ENCODE measurements at regions not wholly inside any gene's neighbourhood (a gene's known extent, or its start where the extent isn't known, plus 50 kb on each side); places are given as distances from the start of the nearest gene placed in this dataset.

DNA sequence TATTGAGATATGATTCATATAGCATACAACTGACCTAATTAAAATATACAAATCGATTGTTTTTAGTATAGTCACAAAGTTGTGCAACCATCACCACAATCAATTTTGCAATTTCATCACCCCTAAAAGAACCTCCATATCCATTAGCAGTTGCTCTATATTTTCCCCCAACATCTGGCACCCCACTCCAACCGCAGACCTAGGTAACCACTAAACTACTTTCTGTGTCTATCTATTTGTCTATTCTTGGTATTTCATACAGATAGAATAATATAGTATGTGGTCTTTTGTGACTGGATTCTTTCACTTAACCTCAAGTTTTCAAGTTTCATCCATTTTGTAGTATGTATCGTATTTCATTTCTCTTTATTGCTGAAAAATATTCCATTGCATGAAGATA, 126.0 kb upstream of the CRY1 start:
- 78 to 79% methylated on average over 3 of the region's 3 CpGs for WGBS, 2 donors
- H3K9me3 ChIP-seq: no peaks in the 10 kb centered on the region
- TF ChIP-seq, protein P1, sequence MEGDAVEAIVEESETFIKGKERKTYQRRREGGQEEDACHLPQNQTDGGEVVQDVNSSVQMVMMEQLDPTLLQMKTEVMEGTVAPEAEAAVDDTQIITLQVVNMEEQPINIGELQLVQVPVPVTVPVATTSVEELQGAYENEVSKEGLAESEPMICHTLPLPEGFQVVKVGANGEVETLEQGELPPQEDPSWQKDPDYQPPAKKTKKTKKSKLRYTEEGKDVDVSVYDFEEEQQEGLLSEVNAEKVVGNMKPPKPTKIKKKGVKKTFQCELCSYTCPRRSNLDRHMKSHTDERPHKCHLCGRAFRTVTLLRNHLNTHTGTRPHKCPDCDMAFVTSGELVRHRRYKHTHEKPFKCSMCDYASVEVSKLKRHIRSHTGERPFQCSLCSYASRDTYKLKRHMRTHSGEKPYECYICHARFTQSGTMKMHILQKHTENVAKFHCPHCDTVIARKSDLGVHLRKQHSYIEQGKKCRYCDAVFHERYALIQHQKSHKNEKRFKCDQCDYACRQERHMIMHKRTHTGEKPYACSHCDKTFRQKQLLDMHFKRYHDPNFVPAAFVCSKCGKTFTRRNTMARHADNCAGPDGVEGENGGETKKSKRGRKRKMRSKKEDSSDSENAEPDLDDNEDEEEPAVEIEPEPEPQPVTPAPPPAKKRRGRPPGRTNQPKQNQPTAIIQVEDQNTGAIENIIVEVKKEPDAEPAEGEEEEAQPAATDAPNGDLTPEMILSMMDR (IDR thresholded peaks at IDR 0.05): no peak
- no peak for TF ChIP-seq POLR2A (IDR thresholded peaks at IDR 0.05)
- no peaks in the 10 kb centered on the region for H3K4me1 ChIP-seq
- no peak overlapping the region for H3K4me3 ChIP-seq
- no peaks in the 10 kb centered on the region for H3K36me3 ChIP-seq (replicated peaks in 1 of 2; ENCODE audit: insufficient read depth in 1 of 2, low read depth in 2 of 2)
- H3K27ac ChIP-seq: no peak overlapping the region
- intact Hi-C loops (cut with DNase I): no loop called here
- DNase-seq (no peak), ATAC-seq (no peak)
- no peaks in the 10 kb centered on the region for H3K27me3 ChIP-seq

DNA sequence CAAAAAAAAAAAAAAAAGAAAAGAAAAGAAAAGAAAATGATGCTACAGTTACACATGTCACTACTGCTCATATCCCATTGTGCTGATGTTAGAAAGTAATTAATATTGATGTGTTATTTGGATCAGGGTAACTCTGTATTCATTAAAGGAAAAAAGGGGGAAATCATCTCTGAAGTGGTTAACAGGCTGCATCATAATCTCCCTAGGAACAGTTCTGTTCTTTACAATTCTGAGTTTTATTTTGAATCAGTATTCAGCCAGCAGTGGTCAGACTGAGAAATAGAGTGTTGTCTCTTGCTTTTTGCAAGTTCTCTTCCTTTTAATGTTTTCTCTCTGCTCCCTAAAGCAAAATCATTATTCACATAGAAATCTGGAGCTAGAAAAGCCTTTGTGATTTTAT, 128.6 kb upstream of the CRY1 start:
- no peak overlapping the region for H3K4me3 ChIP-seq
- H3K4me1 ChIP-seq: no peaks in the 10 kb centered on the region
- intact Hi-C loops (cut with DNase I): no loop called here
- H3K9me3 ChIP-seq: no peaks in the 10 kb centered on the region
- no peaks in the 10 kb centered on the region for H3K27me3 ChIP-seq
- DNase-seq (no peak), ATAC-seq (no peak)
- no peak overlapping the region for H3K27ac ChIP-seq
- TF ChIP-seq, protein P1 (IDR thresholded peaks at IDR 0.05): no peak
- no peak for TF ChIP-seq POLR2A (IDR thresholded peaks at IDR 0.05)
- no peaks in the 10 kb centered on the region for H3K36me3 ChIP-seq (replicated peaks in 1 of 2; ENCODE audit: insufficient read depth in 1 of 2, low read depth in 2 of 2)

DNA sequence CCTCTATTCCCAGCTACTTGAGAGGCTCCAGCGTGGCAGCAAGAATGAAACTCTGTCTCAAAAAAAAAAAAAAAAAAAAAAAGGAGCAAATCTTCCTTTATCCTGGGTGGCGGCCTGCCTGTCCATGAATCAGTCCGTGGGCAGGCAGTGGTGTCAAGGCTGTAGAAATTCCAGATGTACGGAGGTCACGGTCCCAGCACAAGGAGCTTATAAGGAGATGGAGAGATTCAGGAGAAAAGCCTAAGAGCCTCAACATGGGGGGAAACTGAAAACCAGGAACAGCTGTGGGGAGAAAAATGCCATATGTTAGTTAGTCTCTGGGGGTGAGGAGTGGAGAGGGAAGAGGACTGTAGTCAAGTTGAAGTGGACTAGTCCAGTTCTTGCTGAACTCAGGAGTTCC, 130.5 kb upstream of the CRY1 start:
- no peak for TF ChIP-seq POLR2A (IDR thresholded peaks at IDR 0.05)
- TF ChIP-seq, protein P1 (IDR thresholded peaks at IDR 0.05): no peak
- intact Hi-C loops (cut with DNase I): no loop called here
- no peak for ATAC-seq
- no peak overlapping the region for H3K4me3 ChIP-seq
- DNase-seq: no peak
- no peak overlapping the region for H3K27ac ChIP-seq
- no peaks in the 10 kb centered on the region for H3K36me3 ChIP-seq (replicated peaks in 1 of 2; ENCODE audit: insufficient read depth in 1 of 2, low read depth in 2 of 2)
- H3K4me1 ChIP-seq: no peaks in the 10 kb centered on the region
- no peaks in the 10 kb centered on the region for H3K9me3 ChIP-seq
- no peaks in the 10 kb centered on the region for H3K27me3 ChIP-seq
- WGBS, 2 donors: 68 to 71% methylated on average over 5 of the region's 5 CpGs

DNA sequence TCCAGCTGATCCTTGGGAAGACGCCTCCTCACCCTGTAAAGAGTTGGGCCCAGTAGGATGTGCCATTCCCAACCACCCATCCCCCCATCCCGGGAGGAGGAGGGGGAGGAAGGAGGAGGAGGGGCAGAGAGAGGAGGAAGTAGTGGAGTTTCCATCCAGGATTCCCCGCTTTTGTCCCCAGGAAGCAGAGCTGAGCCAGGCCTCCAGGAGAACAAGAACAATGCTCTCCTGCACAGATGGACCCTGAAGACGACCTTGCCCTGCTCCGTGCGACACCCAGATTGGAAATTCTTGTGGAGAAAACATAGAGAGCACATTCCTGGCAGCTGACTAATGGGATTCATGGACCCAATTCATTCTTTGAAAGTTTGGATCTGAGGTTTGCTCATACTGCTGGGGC, 132.3 kb upstream of the CRY1 start:
- Histone ChIP-seq H3K9me3 (no peaks in the 10 kb centered on the region), H3K27ac (no peak overlapping the region), H3K36me3 (replicated peaks in 1 of 2; ENCODE audit: insufficient read depth in 1 of 2, low read depth in 2 of 2) (no peaks in the 10 kb centered on the region), H3K4me3 (no peak overlapping the region), H3K27me3 (no peaks in the 10 kb centered on the region), H3K4me1 (no peaks in the 10 kb centered on the region)
- TF ChIP-seq, protein P1 (IDR thresholded peaks at IDR 0.05): no peak
- no peak for TF ChIP-seq POLR2A (IDR thresholded peaks at IDR 0.05)
- intact Hi-C loops (cut with DNase I): no loop called here
- WGBS, 2 donors: 54% methylated on average over 6 of the region's 6 CpGs
- DNase-seq: no peak
- ATAC-seq: no peak

DNA sequence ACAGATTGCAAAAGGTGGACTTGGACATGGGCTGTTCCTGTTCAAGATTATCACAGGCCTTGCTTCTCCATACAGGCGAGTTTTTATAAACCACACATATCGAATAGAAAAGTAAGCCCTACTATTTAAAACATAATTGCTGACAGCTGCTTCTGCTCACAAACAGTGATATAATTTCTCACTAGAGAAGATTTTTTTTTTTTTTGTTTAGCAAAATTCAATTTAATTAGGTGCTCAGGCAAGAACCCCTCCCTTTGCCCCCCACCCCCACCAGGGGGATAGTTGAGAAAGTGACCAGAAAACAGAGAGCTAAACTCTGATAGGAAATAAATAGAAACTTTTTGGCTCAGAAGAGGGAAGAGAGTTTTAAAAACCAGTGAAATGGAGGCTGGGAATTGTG, 132.8 kb upstream of the CRY1 start:
- H3K4me3 ChIP-seq: no peak overlapping the region
- H3K27ac ChIP-seq: no peak overlapping the region
- intact Hi-C loops (cut with DNase I): no loop called here
- H3K9me3 ChIP-seq: no peaks in the 10 kb centered on the region
- 70 to 89% methylated on average over 2 of the region's 2 CpGs for WGBS, 2 donors
- no peaks in the 10 kb centered on the region for H3K27me3 ChIP-seq
- H3K36me3 ChIP-seq (replicated peaks in 1 of 2; ENCODE audit: insufficient read depth in 1 of 2, low read depth in 2 of 2): no peaks in the 10 kb centered on the region
- no peak for TF ChIP-seq POLR2A (IDR thresholded peaks at IDR 0.05)
- TF ChIP-seq, protein P1 (IDR thresholded peaks at IDR 0.05): no peak
- ATAC-seq: no peak
- no peaks in the 10 kb centered on the region for H3K4me1 ChIP-seq
- DNase-seq: no peak

Data from body of pancreas (tissue), 4 donors.